ENCODE measurements at regions not wholly inside any gene's neighbourhood (a gene's known extent, or its start where the extent isn't known, plus 50 kb on each side); places are given as distances from the start of the nearest gene placed in this dataset.

DNA sequence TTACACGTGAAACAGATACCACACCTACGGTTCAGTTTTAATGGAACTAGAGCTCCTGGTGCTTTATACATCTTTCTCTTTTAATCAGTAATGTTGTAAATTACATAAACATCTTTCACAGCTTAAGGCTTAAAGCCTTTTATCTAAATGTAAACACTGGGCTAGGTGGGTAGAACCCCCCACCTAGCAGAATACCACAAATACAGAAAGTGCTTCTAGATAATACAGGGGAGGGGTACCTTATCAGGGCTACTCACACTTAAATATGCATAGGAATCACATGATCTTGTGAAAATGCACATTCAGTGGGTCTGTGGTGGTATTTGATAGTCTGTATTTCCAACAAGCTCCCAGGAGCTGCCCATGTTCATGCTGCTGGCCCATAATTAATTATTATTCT is 256.4 kb upstream of the TARS1 start:
- TF ChIP-seq FOXM1 (IDR thresholded peaks at IDR 0.05; ENCODE audit: borderline replicate concordance, low read depth) (no peak), ZBTB7A (IDR thresholded peaks at IDR 0.05; ENCODE audit: low read depth) (no peak), EP300 (IDR thresholded peaks at IDR 0.05; ENCODE audit: borderline replicate concordance) (no peak), TEAD4 (IDR thresholded peaks at IDR 0.05) (no peak), TAF1 (IDR thresholded peaks at IDR 0.05; ENCODE audit: low read depth) (no peak), RAD21 (IDR thresholded peaks at IDR 0.05; ENCODE audit: low read depth) (no peak), CEBPB (IDR thresholded peaks at IDR 0.05) (no peak)
- TF ChIP-seq, protein P1, sequence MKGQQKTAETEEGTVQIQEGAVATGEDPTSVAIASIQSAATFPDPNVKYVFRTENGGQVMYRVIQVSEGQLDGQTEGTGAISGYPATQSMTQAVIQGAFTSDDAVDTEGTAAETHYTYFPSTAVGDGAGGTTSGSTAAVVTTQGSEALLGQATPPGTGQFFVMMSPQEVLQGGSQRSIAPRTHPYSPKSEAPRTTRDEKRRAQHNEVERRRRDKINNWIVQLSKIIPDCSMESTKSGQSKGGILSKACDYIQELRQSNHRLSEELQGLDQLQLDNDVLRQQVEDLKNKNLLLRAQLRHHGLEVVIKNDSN (IDR thresholded peaks at IDR 0.05): no peak
- TF ChIP-seq, protein P2, sequence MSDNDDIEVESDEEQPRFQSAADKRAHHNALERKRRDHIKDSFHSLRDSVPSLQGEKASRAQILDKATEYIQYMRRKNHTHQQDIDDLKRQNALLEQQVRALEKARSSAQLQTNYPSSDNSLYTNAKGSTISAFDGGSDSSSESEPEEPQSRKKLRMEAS (IDR thresholded peaks at IDR 0.05): no peak

DNA sequence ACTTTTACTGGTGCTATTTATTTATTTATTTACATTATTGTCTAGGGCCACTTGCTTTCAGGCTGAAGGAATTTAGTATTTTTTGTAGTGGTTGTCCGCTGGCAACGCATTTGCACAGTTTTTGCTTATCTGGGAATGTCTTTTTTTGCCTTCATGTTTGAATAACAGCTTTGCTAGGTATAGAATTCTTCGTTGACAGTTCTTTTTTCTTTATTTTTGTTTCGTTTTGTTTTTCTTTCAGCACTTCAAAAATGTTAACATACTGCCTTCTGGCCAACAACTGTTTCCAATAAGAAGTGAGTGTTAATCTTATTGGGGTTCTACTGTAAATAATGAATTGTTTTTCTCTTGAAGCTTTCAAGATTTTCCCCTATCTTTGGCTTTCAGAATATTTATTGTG is 252.7 kb upstream of the TARS1 start:
- TF ChIP-seq FOXM1 (IDR thresholded peaks at IDR 0.05; ENCODE audit: borderline replicate concordance, low read depth): no peak
- no peak for TF ChIP-seq TEAD4 (IDR thresholded peaks at IDR 0.05)
- TF ChIP-seq, protein P2 (IDR thresholded peaks at IDR 0.05): no peak

DNA sequence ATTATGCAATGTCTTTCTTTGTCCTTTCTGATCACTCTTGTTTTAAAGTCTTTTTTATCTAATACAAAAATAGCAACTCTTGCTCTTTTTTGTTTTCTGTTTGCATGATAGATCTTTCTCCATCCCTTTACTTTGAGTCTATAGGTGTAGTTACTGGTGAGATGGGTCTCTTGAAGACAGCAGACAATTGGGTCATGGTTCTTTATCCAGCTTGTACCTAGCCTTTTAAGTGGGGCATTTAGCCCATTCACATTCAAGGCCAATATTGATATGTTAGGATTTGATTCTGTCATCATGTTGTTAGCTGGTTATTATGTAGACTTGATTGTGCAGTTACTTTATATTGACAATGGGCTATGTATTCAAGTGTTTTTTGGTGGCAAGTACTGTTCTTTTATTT is 245.9 kb upstream of the TARS1 start:
- TF ChIP-seq, protein P3, sequence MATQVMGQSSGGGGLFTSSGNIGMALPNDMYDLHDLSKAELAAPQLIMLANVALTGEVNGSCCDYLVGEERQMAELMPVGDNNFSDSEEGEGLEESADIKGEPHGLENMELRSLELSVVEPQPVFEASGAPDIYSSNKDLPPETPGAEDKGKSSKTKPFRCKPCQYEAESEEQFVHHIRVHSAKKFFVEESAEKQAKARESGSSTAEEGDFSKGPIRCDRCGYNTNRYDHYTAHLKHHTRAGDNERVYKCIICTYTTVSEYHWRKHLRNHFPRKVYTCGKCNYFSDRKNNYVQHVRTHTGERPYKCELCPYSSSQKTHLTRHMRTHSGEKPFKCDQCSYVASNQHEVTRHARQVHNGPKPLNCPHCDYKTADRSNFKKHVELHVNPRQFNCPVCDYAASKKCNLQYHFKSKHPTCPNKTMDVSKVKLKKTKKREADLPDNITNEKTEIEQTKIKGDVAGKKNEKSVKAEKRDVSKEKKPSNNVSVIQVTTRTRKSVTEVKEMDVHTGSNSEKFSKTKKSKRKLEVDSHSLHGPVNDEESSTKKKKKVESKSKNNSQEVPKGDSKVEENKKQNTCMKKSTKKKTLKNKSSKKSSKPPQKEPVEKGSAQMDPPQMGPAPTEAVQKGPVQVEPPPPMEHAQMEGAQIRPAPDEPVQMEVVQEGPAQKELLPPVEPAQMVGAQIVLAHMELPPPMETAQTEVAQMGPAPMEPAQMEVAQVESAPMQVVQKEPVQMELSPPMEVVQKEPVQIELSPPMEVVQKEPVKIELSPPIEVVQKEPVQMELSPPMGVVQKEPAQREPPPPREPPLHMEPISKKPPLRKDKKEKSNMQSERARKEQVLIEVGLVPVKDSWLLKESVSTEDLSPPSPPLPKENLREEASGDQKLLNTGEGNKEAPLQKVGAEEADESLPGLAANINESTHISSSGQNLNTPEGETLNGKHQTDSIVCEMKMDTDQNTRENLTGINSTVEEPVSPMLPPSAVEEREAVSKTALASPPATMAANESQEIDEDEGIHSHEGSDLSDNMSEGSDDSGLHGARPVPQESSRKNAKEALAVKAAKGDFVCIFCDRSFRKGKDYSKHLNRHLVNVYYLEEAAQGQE (IDR thresholded peaks at IDR 0.05; ENCODE audit: low read depth): no peak
- no peak for TF ChIP-seq YY1 (IDR thresholded peaks at IDR 0.05; ENCODE audit: low read depth)
- no peak for TF ChIP-seq EGR1 (IDR thresholded peaks at IDR 0.05)
- TF ChIP-seq NFIC (IDR thresholded peaks at IDR 0.05): no peak
- no peak for TF ChIP-seq CEBPB (IDR thresholded peaks at IDR 0.05)
- TF ChIP-seq, protein P2 (IDR thresholded peaks at IDR 0.05): no peak
- no peak for TF ChIP-seq TAF1 (IDR thresholded peaks at IDR 0.05; ENCODE audit: low read depth)

DNA sequence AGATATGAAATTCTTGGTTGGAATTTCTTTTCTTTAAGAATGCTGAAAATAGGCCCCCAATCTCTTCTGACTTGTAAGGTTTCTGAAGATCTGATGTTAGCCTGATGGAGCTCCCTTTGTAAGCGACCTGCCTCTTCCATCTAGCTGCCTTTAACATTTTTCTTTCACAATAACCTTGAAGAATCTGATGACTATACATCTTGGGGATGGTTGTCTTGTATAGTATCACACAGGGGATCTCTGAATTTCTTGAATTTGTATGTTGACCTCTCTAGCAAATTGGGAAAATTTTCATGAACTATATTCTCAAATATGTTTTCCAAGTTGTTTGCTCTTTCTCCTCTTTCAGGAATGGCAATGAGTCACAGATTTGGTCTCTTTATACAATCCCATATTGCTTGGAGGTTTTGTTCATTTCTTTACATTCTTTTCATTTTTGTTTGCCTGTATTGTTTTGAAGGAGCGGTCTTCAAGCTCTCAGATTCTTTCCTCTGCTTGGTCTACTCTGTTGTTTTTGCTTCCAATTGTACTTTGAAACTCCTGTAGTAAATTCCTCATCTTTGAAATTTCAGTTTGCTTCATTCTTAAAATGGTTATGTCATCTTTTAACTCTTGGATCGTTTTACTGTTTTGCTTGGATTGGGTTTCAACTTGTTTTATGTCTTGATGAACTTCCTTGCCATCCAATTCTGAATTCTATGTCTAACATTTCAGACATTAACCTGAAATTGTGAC is 245.2 kb upstream of the TARS1 start:
- no peak for TF ChIP-seq CEBPB (IDR thresholded peaks at IDR 0.05)
- no peak for TF ChIP-seq TEAD4 (IDR thresholded peaks at IDR 0.05)
- TF ChIP-seq NFIC (IDR thresholded peaks at IDR 0.05): no peak
- no peak for TF ChIP-seq EP300 (IDR thresholded peaks at IDR 0.05; ENCODE audit: borderline replicate concordance)
- TF ChIP-seq, protein P3 (IDR thresholded peaks at IDR 0.05; ENCODE audit: low read depth): no peak
- no peak for TF ChIP-seq EGR1 (IDR thresholded peaks at IDR 0.05)
- TF ChIP-seq YY1 (IDR thresholded peaks at IDR 0.05; ENCODE audit: low read depth): no peak
- no peak for TF ChIP-seq TAF1 (IDR thresholded peaks at IDR 0.05; ENCODE audit: low read depth)
- TF ChIP-seq, protein P2 (IDR thresholded peaks at IDR 0.05): no peak
- no peak for TF ChIP-seq FOXM1 (IDR thresholded peaks at IDR 0.05; ENCODE audit: borderline replicate concordance, low read depth)
- TF ChIP-seq RAD21 (IDR thresholded peaks at IDR 0.05; ENCODE audit: low read depth): no peak
- no peak for TF ChIP-seq TCF12 (IDR thresholded peaks at IDR 0.05; ENCODE audit: low read depth)
- no peak for TF ChIP-seq CREB1 (IDR thresholded peaks at IDR 0.05; ENCODE audit: low read depth)
- TF ChIP-seq ZBTB7A (IDR thresholded peaks at IDR 0.05; ENCODE audit: low read depth): no peak
- TF ChIP-seq, protein P1 (IDR thresholded peaks at IDR 0.05): no peak

DNA sequence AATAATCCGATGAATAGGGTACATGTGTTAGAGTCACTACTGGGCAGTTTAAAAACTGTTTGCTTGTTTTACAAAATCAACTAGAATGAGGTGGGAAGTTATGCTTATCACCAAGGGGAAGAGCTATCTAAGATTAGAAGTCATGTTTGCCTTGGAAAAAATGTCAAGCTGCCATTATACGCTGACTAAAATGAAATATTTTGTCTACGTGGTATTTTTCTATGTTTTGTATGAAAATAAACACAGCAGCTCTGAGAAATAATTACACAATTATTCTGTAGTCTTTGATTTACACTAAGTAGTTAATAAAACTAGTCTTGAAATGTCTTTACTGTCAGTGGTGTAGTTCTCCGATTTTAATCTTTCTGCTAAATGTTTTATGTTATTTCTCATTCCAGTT is 241.9 kb upstream of the TARS1 start:
- no peak for TF ChIP-seq TCF12 (IDR thresholded peaks at IDR 0.05; ENCODE audit: low read depth)
- TF ChIP-seq, protein P1 (IDR thresholded peaks at IDR 0.05): no peak
- no peak for TF ChIP-seq TEAD4 (IDR thresholded peaks at IDR 0.05)
- no peak for TF ChIP-seq EP300 (IDR thresholded peaks at IDR 0.05; ENCODE audit: borderline replicate concordance)
- TF ChIP-seq YY1 (IDR thresholded peaks at IDR 0.05; ENCODE audit: low read depth): no peak
- TF ChIP-seq, protein P2 (IDR thresholded peaks at IDR 0.05): no peak
- no peak for TF ChIP-seq ZBTB7A (IDR thresholded peaks at IDR 0.05; ENCODE audit: low read depth)
- TF ChIP-seq FOXM1 (IDR thresholded peaks at IDR 0.05; ENCODE audit: borderline replicate concordance, low read depth): no peak
- TF ChIP-seq NFIC (IDR thresholded peaks at IDR 0.05): no peak
